ENCODE measurements at regions not wholly inside any gene's neighbourhood (a gene's known extent, or its start where the extent isn't known, plus 50 kb on each side); places are given as distances from the start of the nearest gene placed in this dataset.

DNA sequence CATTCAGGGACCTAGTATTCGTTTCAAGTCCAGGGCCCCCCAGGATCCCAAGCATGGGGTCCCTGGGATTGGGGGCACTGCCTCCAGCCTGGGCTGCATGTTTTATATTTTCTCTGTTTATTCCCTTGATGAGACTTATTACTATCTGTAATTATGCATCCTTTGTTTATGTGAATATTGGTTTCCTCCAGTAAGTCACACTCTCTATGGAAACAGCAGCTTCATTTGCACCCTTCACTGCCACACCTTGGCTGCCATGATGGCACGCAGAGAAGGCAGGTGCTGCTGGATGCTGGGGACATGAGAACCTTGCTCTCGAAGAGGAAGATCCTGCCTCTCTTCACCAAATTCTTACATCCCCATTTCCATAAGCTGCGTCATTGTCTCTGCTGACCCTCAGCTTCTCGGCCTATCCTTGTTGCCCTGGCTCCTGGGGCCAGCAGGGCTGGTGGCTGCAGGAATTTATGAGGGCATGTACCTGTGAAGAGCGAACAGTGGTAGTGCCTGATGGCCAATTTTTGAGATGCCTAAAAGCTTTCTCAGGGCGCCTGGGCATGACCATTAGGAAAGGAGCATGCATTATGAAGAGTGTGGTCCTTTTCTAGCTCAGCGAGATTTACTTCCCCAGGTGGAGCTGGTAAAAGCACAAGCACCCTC, 479.3 kb upstream of the KLF6 start:
- H3K4me3 ChIP-seq (ENCODE audit: low read length) = no peak overlapping the region
- DNase-seq (ENCODE audit: low read depth) = no peak
- TF ChIP-seq, protein P1, sequence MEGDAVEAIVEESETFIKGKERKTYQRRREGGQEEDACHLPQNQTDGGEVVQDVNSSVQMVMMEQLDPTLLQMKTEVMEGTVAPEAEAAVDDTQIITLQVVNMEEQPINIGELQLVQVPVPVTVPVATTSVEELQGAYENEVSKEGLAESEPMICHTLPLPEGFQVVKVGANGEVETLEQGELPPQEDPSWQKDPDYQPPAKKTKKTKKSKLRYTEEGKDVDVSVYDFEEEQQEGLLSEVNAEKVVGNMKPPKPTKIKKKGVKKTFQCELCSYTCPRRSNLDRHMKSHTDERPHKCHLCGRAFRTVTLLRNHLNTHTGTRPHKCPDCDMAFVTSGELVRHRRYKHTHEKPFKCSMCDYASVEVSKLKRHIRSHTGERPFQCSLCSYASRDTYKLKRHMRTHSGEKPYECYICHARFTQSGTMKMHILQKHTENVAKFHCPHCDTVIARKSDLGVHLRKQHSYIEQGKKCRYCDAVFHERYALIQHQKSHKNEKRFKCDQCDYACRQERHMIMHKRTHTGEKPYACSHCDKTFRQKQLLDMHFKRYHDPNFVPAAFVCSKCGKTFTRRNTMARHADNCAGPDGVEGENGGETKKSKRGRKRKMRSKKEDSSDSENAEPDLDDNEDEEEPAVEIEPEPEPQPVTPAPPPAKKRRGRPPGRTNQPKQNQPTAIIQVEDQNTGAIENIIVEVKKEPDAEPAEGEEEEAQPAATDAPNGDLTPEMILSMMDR (IDR thresholded peaks at IDR 0.05; ENCODE audit: insufficient read depth, low read depth, low read length, missing control alignments) = no peak

- no peak for DNase-seq (ENCODE audit: low read depth)
- TF ChIP-seq, protein P1 (IDR thresholded peaks at IDR 0.05; ENCODE audit: insufficient read depth, low read depth, low read length, missing control alignments) = no peak
- no peak overlapping the region for H3K4me3 ChIP-seq (ENCODE audit: low read length)
Observed at GRCh38 chr10:4263601-4263921, 478.6 kb upstream of the KLF6 start.

DNA sequence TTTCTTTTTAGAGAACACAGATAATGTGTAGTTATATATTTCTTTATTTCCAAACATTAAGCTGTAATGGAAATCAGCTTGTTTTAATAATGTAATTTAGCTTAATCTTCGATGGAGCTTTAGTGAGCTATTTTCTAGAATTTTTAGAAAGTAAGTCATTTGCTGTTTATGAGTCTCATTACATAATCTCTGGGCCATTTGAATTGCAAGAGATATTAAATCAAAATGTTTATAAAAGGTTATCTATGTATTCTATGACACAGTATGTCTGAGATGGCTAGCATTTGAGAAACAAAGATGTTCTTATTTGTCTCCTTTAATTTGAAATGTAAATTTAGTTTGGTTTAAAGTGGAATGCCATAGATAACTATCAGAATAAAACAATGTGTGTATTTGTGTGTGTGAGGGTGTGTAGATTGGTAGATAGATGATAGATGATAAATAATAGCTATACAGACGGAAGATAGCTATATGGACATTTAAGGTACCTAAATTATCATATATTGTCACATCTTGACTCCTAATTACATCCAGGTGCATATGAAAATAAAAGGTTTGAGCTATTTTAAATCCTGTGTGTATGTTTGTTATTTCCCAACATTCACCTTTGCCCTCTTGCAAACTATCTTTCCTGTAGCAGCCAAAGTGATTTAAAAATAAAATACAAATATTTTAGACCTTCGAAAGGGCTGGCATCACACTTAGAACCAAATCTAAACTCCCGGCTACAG, 478.0 kb upstream of the KLF6 start:
- no peak overlapping the region for H3K4me3 ChIP-seq (ENCODE audit: low read length)
- TF ChIP-seq, protein P1 (IDR thresholded peaks at IDR 0.05; ENCODE audit: insufficient read depth, low read depth, low read length, missing control alignments) = no peak
- no peak for DNase-seq (ENCODE audit: low read depth)

DNA sequence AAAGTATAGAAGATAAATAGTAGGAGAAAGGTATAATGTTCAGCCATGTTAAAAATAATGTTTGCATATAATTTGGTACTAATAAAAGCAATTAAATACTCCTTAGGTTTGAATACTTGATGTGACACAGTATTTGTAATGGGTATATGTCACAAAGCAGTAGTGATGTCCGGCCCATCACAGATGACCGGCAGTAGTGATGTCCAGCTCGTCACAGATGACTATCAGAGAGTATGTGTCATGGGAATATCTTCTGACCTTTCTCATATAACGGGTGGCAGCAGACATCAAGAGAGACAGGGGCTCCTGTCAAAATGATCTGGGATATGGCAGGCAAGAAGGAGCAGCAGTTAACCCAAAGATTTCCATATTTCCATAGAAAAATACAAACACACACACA, 477.4 kb upstream of the KLF6 start:
- TF ChIP-seq, protein P1 (IDR thresholded peaks at IDR 0.05; ENCODE audit: insufficient read depth, low read depth, low read length, missing control alignments) = no peak
- H3K4me3 ChIP-seq (ENCODE audit: low read length) = no peak overlapping the region
- DNase-seq (ENCODE audit: low read depth) = no peak

GRCh38 chr10:4260483-4261124, 475.6 kb upstream of the KLF6 start:
- TF ChIP-seq, protein P1 (IDR thresholded peaks at IDR 0.05; ENCODE audit: insufficient read depth, low read depth, low read length, missing control alignments) = no peak
- peak; percentile 59 for DNase-seq (ENCODE audit: low read depth)
- H3K4me3 ChIP-seq (ENCODE audit: low read length) = no peak overlapping the region

DNA sequence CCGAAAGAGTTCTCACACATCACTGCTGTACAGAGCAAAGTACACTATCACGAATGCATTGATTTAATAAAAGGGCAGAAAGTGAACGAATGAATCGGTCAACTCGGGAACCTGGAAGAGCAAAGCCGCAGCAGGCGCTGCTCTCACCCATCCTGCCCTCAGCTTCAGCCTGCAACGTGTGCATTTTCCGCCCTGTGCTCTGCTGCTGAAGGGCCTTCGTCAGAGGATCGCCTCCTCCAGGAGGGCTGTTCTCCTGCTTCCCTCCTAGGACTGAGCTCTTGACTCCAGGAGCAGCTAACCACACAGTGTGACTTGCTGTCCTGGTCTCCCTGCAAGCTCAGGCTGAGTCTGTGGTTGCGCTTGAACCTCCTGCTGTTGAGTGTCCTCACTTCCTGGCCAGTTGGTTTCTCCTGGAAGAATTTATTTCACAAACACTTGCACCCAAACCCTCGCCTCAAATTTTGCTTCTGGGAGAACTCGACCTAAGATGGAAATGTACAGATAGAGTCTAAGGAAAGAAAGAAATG, 473.0 kb upstream of the KLF6 start:
- TF ChIP-seq, protein P1 (IDR thresholded peaks at IDR 0.05; ENCODE audit: insufficient read depth, low read depth, low read length, missing control alignments) = no peak
- no peak overlapping the region for H3K4me3 ChIP-seq (ENCODE audit: low read length)
- DNase-seq (ENCODE audit: low read depth) = no peak
